PC-3 (cell line): ENCODE measurements at regions not wholly inside any gene's neighbourhood (a gene's known extent, or its start where the extent isn't known, plus 50 kb on each side); places are given as distances from the start of the nearest gene placed in this dataset.

Experiments
- ATAC-seq: fragments of 200-7000 bp; cut with Tn5 transposase; 2 replicates; pipeline ENCODE4 v1.9.1; 2020; ENCODE audit warnings: mild to moderate bottlenecking, moderate library complexity
- BruUV-seq: library from RNA; stranded (reverse); fragments of 400-500 nt; replicated peaks from 2 replicates; lab custom pipeline; 2021; lab: Mats Ljungman, UMichigan
- CTCF ChIA-PET: fragments of 300-600 bp; sonication (Branson Sonifier 250); formaldehyde crosslinking; loops from one replicate; lab custom pipeline; 2022; ENCODE audit warnings: antibody characterized with exemption; lab: Charles Lee
- POLR2A ChIA-PET: fragments of 300-600 bp; sonication (Branson Sonifier 250); formaldehyde crosslinking; loops from one replicate; lab custom pipeline; 2022; ENCODE audit warnings: antibody characterized with exemption; ENCODE audit not compliant: unreplicated experiment; lab: Charles Lee
- DNase-seq: peaks from one replicate; pipeline ENCODE4 v3.0.0-alpha.2; 2015
- H2AFZ ChIP-seq: fragments of 300-600 bp; sonication (generic); 2 replicates; pipeline ENCODE4 v1.6.0; 2016; ENCODE audit warnings: antibody characterized with exemption, low read length
- H3F3A ChIP-seq: fragments of 300-600 bp; sonication (generic); one replicate; pipeline ENCODE4 v1.6.0; 2017; ENCODE audit warnings: antibody characterized with exemption, low read length, control low read depth, mild to moderate bottlenecking; ENCODE audit not compliant: unreplicated experiment
- H3K27ac ChIP-seq: fragments of 300-600 bp; sonication (generic); 2 replicates; pipeline ENCODE4 v1.5.1; 2016; ENCODE audit warnings: mild to moderate bottlenecking, low read length
- H3K27me3 ChIP-seq: fragments of 300-600 bp; sonication (generic); 2 replicates; pipeline ENCODE4 v1.6.1; 2016; ENCODE audit warnings: low read length, mixed read lengths
- H3K36me3 ChIP-seq: fragments of 300-600 bp; sonication (generic); 2 replicates; pipeline ENCODE4 v1.6.1; 2016; ENCODE audit warnings: low read depth, mixed run types, low read length, mixed read lengths
- H3K4me1 ChIP-seq: fragments of 300-600 bp; sonication (generic); 2 replicates; pipeline ENCODE4 v1.5.1; 2016; ENCODE audit warnings: low read length; ENCODE audit not compliant: insufficient read depth
- H3K4me2 ChIP-seq: fragments of 300-600 bp; sonication (generic); 2 replicates; pipeline ENCODE4 v1.6.0; 2016; ENCODE audit warnings: low read length
- H3K4me3 ChIP-seq: fragments of 300-600 bp; sonication (generic); 2 replicates; pipeline ENCODE4 v1.5.1; 2016; ENCODE audit warnings: mild to moderate bottlenecking, low read length, mixed read lengths
- H3K79me2 ChIP-seq: fragments of 300-600 bp; sonication (generic); 2 replicates; pipeline ENCODE4 v1.6.1; 2017; ENCODE audit warnings: low read length, mixed read lengths
- H3K9ac ChIP-seq: fragments of 300-600 bp; sonication (generic); 2 replicates; pipeline ENCODE4 v1.6.0; 2016; ENCODE audit warnings: mild to moderate bottlenecking, low read length
- H3K9me2 ChIP-seq: fragments of 300-600 bp; sonication (generic); replicated peaks from 2 replicates; pipeline ENCODE4 v1.6.1; 2016; ENCODE audit warnings: mixed run types, low read length, mixed read lengths
- H3K9me3 ChIP-seq: fragments of 300-600 bp; sonication (generic); 2 replicates; pipeline ENCODE4 v1.6.1; 2016; ENCODE audit warnings: low read length, mixed read lengths
- H4K20me1 ChIP-seq: fragments of 300-600 bp; sonication (generic); 2 replicates; pipeline ENCODE4 v1.6.1; 2016; ENCODE audit warnings: low read length, mixed read lengths
- CTCF ChIP-seq: fragments of 300-600 bp; sonication (generic); conservative IDR thresholded peaks from 2 replicates; pipeline ENCODE4 v1.5.1; 2017; ENCODE audit warnings: antibody characterized with exemption, low read depth, mild to moderate bottlenecking, low read length
- EZH2 ChIP-seq: fragments of 300-600 bp; sonication (generic); IDR thresholded peaks from one replicate; pipeline ENCODE4 v1.6.1; 2017; ENCODE audit warnings: antibody characterized with exemption, mild to moderate bottlenecking, low read length; ENCODE audit not compliant: unreplicated experiment
- EZH2phosphoT487 ChIP-seq: fragments of 300-600 bp; sonication (generic); IDR thresholded peaks from 2 replicates; pipeline ENCODE4 v1.6.1; 2018; ENCODE audit warnings: mild to moderate bottlenecking, antibody characterized with exemption, low read length, borderline replicate concordance
- intact Hi-C: fragments of 100-400 bp; cut with micrococcal nuclease; formaldehyde crosslinking; loops from 2 replicates; pipeline ENCODE4 v1.9.0; 2023

- DNase-seq (no peak), ATAC-seq (no peak)
- H3K27ac ChIP-seq, result no peak overlapping the region
- no peaks in the 10 kb centered on the region for H3K36me3 ChIP-seq
- TF ChIP-seq EZH2phosphoT487 (no peak), EZH2 (no peak), CTCF (no peak)
- no peaks in the 10 kb centered on the region for H3K9me2 ChIP-seq
- H3K4me2 ChIP-seq, result no peak overlapping the region
- no peak overlapping the region for H3K4me3 ChIP-seq
- no peak overlapping the region for H3K9ac ChIP-seq
- POLR2A ChIA-PET, result no interaction called here
- no peaks in the 10 kb centered on the region for H3K9me3 ChIP-seq
- H3K27me3 ChIP-seq, result peaks cover 11% of the 10 kb centered on the region; the same call in 1 of the 2 replicates
- H3K4me1 ChIP-seq, result no peaks in the 10 kb centered on the region
- no peak overlapping the region for H2AFZ ChIP-seq
- BruUV-seq, result no TSS peak
- CTCF ChIA-PET, result no interaction called here
- no peaks in the 10 kb centered on the region for H4K20me1 ChIP-seq
- intact Hi-C loops, result no loop called here
- H3K79me2 ChIP-seq, result no peaks in the 10 kb centered on the region
- H3F3A ChIP-seq, result no peaks in the 10 kb centered on the region
Measured at GRCh38 chr10:44309939-44310761, 74.7 kb downstream of the CXCL12 start.

GRCh38 chr10:44309361-44309760 lies 75.5 kb downstream of the CXCL12 start:
- Histone ChIP-seq H3K9ac (no peak overlapping the region), H3K4me3 (no peak overlapping the region), H3K9me3 (no peaks in the 10 kb centered on the region), H3K79me2 (no peaks in the 10 kb centered on the region), H4K20me1 (no peaks in the 10 kb centered on the region), H3K27ac (no peak overlapping the region), H3K4me2 (no peak overlapping the region), H2AFZ (no peak overlapping the region), H3K27me3 (peaks cover 11% of the 10 kb centered on the region; the same call in 1 of the 2 replicates), H3K4me1 (no peaks in the 10 kb centered on the region), H3F3A (no peaks in the 10 kb centered on the region), H3K36me3 (no peaks in the 10 kb centered on the region), H3K9me2 (no peaks in the 10 kb centered on the region)
- DNase-seq (no peak), ATAC-seq (no peak)
- ChIA-PET POLR2A (no interaction called here), CTCF (no interaction called here)
- intact Hi-C loops, result no loop called here
- no peak for TF ChIP-seq CTCF
- no peak for TF ChIP-seq EZH2phosphoT487
- BruUV-seq, result no TSS peak

- no peak overlapping the region for H2AFZ ChIP-seq
- H3K9me2 ChIP-seq, result no peaks in the 10 kb centered on the region
- ATAC-seq, result no peak
- H3K4me2 ChIP-seq, result no peak overlapping the region
- no peaks in the 10 kb centered on the region for H3K4me1 ChIP-seq
- no TSS peak for BruUV-seq
- no peak overlapping the region for H3K9ac ChIP-seq
- H3F3A ChIP-seq, result no peaks in the 10 kb centered on the region
- POLR2A ChIA-PET, result no interaction called here
- no peak overlapping the region for H3K27ac ChIP-seq
- peaks cover 11% of the 10 kb centered on the region; the same call in 1 of the 2 replicates for H3K27me3 ChIP-seq
- H3K4me3 ChIP-seq, result no peak overlapping the region
- intact Hi-C loops, result no loop called here
- H4K20me1 ChIP-seq, result no peaks in the 10 kb centered on the region
- no peaks in the 10 kb centered on the region for H3K9me3 ChIP-seq
- DNase-seq, result no peak
- H3K36me3 ChIP-seq, result no peaks in the 10 kb centered on the region
- CTCF ChIA-PET, result no interaction called here
- H3K79me2 ChIP-seq, result no peaks in the 10 kb centered on the region
- TF ChIP-seq EZH2, result no peak
- TF ChIP-seq CTCF, result no peak
- TF ChIP-seq EZH2phosphoT487, result no peak
Measured at GRCh38 chr10:44308935-44309334, 76.0 kb downstream of the CXCL12 start.
